ENCODE measurements at regions not wholly inside any gene's neighbourhood (a gene's known extent, or its start where the extent isn't known, plus 50 kb on each side); places are given as distances from the start of the nearest gene placed in this dataset.

DNA sequence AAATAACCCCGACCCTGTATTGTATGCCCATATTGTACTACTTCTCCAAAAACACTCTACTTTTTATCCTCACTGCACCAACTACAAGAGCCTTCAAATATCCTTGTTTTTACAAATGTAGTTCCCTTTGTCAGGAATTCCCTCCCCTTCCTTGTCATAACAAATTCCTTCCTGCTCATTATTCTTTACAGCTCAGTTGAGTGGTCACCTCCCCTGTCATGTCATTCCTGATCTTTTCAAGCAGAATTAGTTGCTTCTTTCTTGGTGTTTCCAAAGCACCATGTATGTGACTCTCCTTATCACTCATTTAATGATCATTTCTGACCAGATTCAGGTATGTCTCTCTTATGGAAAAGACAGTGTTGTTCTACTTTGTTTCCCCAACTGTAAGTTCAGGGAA, 194.2 kb upstream of the SMC2 start:
- TF ChIP-seq, protein P1, sequence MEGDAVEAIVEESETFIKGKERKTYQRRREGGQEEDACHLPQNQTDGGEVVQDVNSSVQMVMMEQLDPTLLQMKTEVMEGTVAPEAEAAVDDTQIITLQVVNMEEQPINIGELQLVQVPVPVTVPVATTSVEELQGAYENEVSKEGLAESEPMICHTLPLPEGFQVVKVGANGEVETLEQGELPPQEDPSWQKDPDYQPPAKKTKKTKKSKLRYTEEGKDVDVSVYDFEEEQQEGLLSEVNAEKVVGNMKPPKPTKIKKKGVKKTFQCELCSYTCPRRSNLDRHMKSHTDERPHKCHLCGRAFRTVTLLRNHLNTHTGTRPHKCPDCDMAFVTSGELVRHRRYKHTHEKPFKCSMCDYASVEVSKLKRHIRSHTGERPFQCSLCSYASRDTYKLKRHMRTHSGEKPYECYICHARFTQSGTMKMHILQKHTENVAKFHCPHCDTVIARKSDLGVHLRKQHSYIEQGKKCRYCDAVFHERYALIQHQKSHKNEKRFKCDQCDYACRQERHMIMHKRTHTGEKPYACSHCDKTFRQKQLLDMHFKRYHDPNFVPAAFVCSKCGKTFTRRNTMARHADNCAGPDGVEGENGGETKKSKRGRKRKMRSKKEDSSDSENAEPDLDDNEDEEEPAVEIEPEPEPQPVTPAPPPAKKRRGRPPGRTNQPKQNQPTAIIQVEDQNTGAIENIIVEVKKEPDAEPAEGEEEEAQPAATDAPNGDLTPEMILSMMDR (IDR thresholded peaks at IDR 0.05; ENCODE audit: low read depth, low read length) = no peak
- no peak for DNase-seq (ENCODE audit: extremely low read depth, low read depth)

DNA sequence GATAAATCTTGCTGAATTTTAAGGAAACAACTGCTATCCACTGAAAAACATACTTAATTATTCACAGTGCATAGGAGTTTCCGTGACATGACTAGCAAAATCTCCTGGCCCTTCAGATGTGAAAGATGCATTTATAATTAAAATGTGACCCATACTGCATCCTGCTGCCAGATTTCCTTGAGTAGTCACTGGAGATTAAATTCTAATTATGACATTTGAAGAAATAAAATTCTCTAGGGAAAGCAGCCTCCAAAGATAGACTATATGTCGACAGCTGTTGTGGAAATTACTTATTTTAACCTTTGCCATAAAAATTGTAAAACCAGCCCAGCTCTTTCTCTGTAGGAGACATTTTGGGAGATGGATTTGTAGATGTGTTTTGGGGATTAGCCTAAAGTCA, 193.6 kb upstream of the SMC2 start:
- TF ChIP-seq, protein P1 (IDR thresholded peaks at IDR 0.05; ENCODE audit: low read depth, low read length) = no peak
- DNase-seq (ENCODE audit: extremely low read depth, low read depth) = no peak

GRCh38 chr9:103902263-103902662, 191.8 kb upstream of the SMC2 start:
- TF ChIP-seq, protein P1 (IDR thresholded peaks at IDR 0.05; ENCODE audit: low read depth, low read length) = no peak
- DNase-seq (ENCODE audit: extremely low read depth, low read depth) = no peak

GRCh38 chr9:103904242-103904641, 189.9 kb upstream of the SMC2 start:
- TF ChIP-seq, protein P1 (IDR thresholded peaks at IDR 0.05; ENCODE audit: low read depth, low read length) = no peak
- no peak for DNase-seq (ENCODE audit: extremely low read depth, low read depth)

- TF ChIP-seq, protein P1 (IDR thresholded peaks at IDR 0.05; ENCODE audit: low read depth, low read length) = no peak
- no peak for DNase-seq (ENCODE audit: extremely low read depth, low read depth)
These were observed 180.2 kb upstream of the SMC2 start for GRCh38 chr9:103913899-103914298.

DNA sequence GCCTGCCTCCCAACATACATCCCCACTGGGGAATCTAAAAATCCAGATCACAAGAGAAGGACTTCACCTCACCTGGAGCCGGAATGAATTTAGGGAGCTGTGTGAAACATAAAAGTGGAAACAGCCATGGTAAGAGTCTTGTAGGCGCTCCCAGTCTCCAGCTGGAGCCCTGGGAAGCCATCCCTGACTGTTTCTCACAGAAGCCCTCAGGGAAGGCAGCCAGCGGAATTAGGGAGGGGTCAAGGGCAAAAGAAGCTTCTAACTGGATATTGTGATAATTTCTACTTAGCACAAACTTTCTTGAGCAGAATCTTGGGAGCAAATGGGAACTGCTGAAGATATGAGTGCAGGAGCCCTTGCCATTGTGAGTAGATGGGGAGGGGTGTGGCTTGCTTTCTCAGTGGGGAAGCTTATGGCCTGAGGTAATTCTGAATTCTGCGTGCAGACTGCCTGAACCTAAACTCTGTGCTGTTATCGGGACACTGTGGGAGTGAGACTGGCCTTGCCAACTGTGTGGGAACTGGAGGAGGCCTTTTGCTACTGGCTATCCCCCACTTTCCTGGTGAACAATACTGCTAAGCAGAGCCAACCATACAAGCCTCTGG, 174.4 kb upstream of the SMC2 start:
- TF ChIP-seq, protein P1 (IDR thresholded peaks at IDR 0.05; ENCODE audit: low read depth, low read length) = no peak
- no peak for DNase-seq (ENCODE audit: extremely low read depth, low read depth)

- no peak for DNase-seq (ENCODE audit: extremely low read depth, low read depth)
- TF ChIP-seq, protein P1 (IDR thresholded peaks at IDR 0.05; ENCODE audit: low read depth, low read length) = no peak
These were observed 165.7 kb upstream of the SMC2 start for GRCh38 chr9:103928442-103928841.
